GM18508 (cell line): ENCODE measurements at regions not wholly inside any gene's neighbourhood (a gene's known extent, or its start where the extent isn't known, plus 50 kb on each side); places are given as distances from the start of the nearest gene placed in this dataset.

Experiments used
- ATAC-seq: cut with Tn5 transposase; IDR thresholded peaks from one replicate; pipeline ENCODE4 v1.9.1; 2021; ENCODE audit warnings: moderate number of reproducible peaks; ENCODE audit not compliant: insufficient read depth, unreplicated experiment

DNA sequence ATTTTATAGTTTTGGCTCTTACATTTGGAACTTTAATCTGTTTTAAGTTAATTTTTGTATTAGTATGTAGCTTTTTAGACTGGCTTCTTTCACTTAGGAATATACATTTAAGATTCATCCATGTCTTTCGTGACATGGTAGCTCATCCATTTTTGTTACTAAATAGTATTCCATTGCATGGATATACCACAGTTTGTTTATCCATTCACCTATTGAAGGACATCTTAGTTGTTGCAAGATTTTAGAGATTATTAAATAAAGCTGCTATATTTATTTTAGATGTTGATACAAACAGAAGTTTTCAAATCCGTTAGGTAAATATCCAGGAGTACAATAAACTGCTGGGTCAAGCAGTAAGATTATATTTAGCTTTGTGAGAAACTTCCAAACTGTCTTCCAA is 58.0 kb upstream of the ZNF521 start:
- no peak for ATAC-seq

- ATAC-seq = no peak
Observed at GRCh38 chr18:25408293-25408692, 56.3 kb upstream of the ZNF521 start.
